Uterus (tissue), 3 donors: ENCODE measurements at regions not wholly inside any gene's neighbourhood (a gene's known extent, or its start where the extent isn't known, plus 50 kb on each side); places are given as distances from the start of the nearest gene placed in this dataset.

Experiments used
- DNase-seq, 2 donors: peaks; one replicate each; pipeline ENCODE4 v3.0.0-alpha.2; 2019 to 2020
- H3K27ac ChIP-seq, 2 donors: fragments of 200-600 bp; sonication (generic); 1 replicate in 1 of 2; 2 replicates in 1 of 2; pipeline ENCODE4 v1.5.1; 2016 to 2018
- H3K27me3 ChIP-seq, 2 donors: fragments of 200-600 bp; sonication (generic); one replicate each; pipeline ENCODE4 v1.5.1; 2018 to 2019; ENCODE audit warnings: control low read depth in 1 of 2
- H3K36me3 ChIP-seq, 2 donors: fragments of 200-600 bp; sonication (generic); one replicate each; pipeline ENCODE4 v1.5.1; 2019; ENCODE audit warnings: control low read depth in 1 of 2
- H3K4me1 ChIP-seq, 2 donors: fragments of 200-600 bp; sonication (generic); one replicate each; pipeline ENCODE4 v1.5.1; 2018 to 2019; ENCODE audit warnings: control low read depth in 1 of 2
- H3K4me3 ChIP-seq, 2 donors: fragments of 200-600 bp; sonication (generic); 1 replicate in 1 of 2; 2 replicates in 1 of 2; pipeline ENCODE4 v1.5.1; 2018 to 2019; ENCODE audit warnings: mild to moderate bottlenecking in 1 of 2
- H3K9me3 ChIP-seq, 2 donors: fragments of 200-600 bp; sonication (generic); one replicate each; pipeline ENCODE4 v1.5.1; 2019; ENCODE audit warnings: control low read depth in 1 of 2
- CTCF ChIP-seq, 4 experiments: fragments of 200-600 bp in 2 of 4; fragments of 450-650 bp in 2 of 4; sonication (generic) in 2 of 4; IDR thresholded peaks; one replicate each; pipeline ENCODE4 v1.5.1; 2016 to 2019; ENCODE audit warnings: antibody characterized with exemption in 4 of 4, mild to moderate bottlenecking in 2 of 4, moderate library complexity in 1 of 4
- POLR2A ChIP-seq, 2 donors: fragments of 450-650 bp; IDR thresholded peaks; one replicate each; pipeline ENCODE4 v1.6.1; 2016; ENCODE audit warnings: antibody characterized with exemption in 2 of 2, mild to moderate bottlenecking in 1 of 2, moderate library complexity in 1 of 2
- intact Hi-C: fragments of 100-400 bp; cut with DNase I; formaldehyde crosslinking; loops from one replicate; pipeline ENCODE4 v1.15.1; 2023; ENCODE audit warnings: low total_unique reads
- donor health status: DM: yes; HTN: yes; CAD: no.

GRCh38 chr5:116655431-116655830 is 80.8 kb upstream of the SEMA6A start:
- intact Hi-C loops = no loop called here
- no peak for DNase-seq
- Histone ChIP-seq H3K27ac (no peak overlapping the region), H3K4me1 (no peaks in the 10 kb centered on the region), H3K9me3 (no peaks in the 10 kb centered on the region), H3K27me3 (no peaks in the 10 kb centered on the region), H3K36me3 (no peaks in the 10 kb centered on the region), H3K4me3 (no peak overlapping the region)
- TF ChIP-seq POLR2A (IDR thresholded peaks at IDR 0.05) (no peak), CTCF (IDR thresholded peaks at IDR 0.05) (no peak)

- no peak for TF ChIP-seq CTCF (IDR thresholded peaks at IDR 0.05)
- TF ChIP-seq POLR2A (IDR thresholded peaks at IDR 0.05) = no peak
- DNase-seq = no peak
- H3K36me3 ChIP-seq = no peaks in the 10 kb centered on the region
- H3K4me1 ChIP-seq = no peaks in the 10 kb centered on the region
- H3K27ac ChIP-seq = no peak overlapping the region
- no peaks in the 10 kb centered on the region for H3K9me3 ChIP-seq
- intact Hi-C loops = no loop called here
- no peaks in the 10 kb centered on the region for H3K27me3 ChIP-seq
- H3K4me3 ChIP-seq = no peak overlapping the region
Observed at GRCh38 chr5:116654925-116655324, 80.3 kb upstream of the SEMA6A start.

GRCh38 chr5:116652903-116653302 is 78.3 kb upstream of the SEMA6A start:
- Histone ChIP-seq H3K4me3 (no peak overlapping the region), H3K9me3 (no peaks in the 10 kb centered on the region), H3K27ac (no peak overlapping the region), H3K4me1 (no peaks in the 10 kb centered on the region), H3K27me3 (no peaks in the 10 kb centered on the region), H3K36me3 (no peaks in the 10 kb centered on the region)
- intact Hi-C loops = no loop called here
- no peak for DNase-seq
- TF ChIP-seq POLR2A (IDR thresholded peaks at IDR 0.05) (no peak), CTCF (IDR thresholded peaks at IDR 0.05) (no peak)

- Histone ChIP-seq H3K27me3 (no peaks in the 10 kb centered on the region), H3K4me1 (no peaks in the 10 kb centered on the region), H3K36me3 (no peaks in the 10 kb centered on the region), H3K9me3 (no peaks in the 10 kb centered on the region), H3K4me3 (no peak overlapping the region), H3K27ac (no peak overlapping the region)
- intact Hi-C loops = no loop called here
- TF ChIP-seq POLR2A (IDR thresholded peaks at IDR 0.05) = no peak
- no peak for TF ChIP-seq CTCF (IDR thresholded peaks at IDR 0.05)
- peak in 1 of 2 donors; percentile 19 for DNase-seq
Observed at GRCh38 chr5:116652196-116652729, 77.6 kb upstream of the SEMA6A start.

- DNase-seq = no peak
- no peak overlapping the region for H3K27ac ChIP-seq
- intact Hi-C loops = no loop called here
- no peak overlapping the region for H3K4me3 ChIP-seq
- TF ChIP-seq POLR2A (IDR thresholded peaks at IDR 0.05) (no peak), CTCF (IDR thresholded peaks at IDR 0.05) (no peak)
- no peaks in the 10 kb centered on the region for H3K9me3 ChIP-seq
- no peaks in the 10 kb centered on the region for H3K36me3 ChIP-seq
- H3K27me3 ChIP-seq = no peaks in the 10 kb centered on the region
- H3K4me1 ChIP-seq = no peaks in the 10 kb centered on the region
Observed at GRCh38 chr5:116651653-116652052, 77.0 kb upstream of the SEMA6A start.
